C4-2B (cell line): ENCODE measurements at regions not wholly inside any gene's neighbourhood (a gene's known extent, or its start where the extent isn't known, plus 50 kb on each side); places are given as distances from the start of the nearest gene placed in this dataset.

Experiments used
- CTCF ChIP-seq: fragments of 450-650 bp; conservative IDR thresholded peaks from 2 replicates; pipeline ENCODE4 v1.5.1; 2017; ENCODE audit warnings: mild to moderate bottlenecking
- ZFX ChIP-seq: fragments of 450-650 bp; IDR thresholded peaks from 2 replicates; pipeline ENCODE4 v1.6.1; 2017

- no peak for TF ChIP-seq CTCF
- no peak for TF ChIP-seq ZFX
Observed at GRCh38 chr14:84125676-84126075, 1404.3 kb upstream of the FLRT2 start.
